A549 (cell line): ENCODE measurements at regions not wholly inside any gene's neighbourhood (a gene's known extent, or its start where the extent isn't known, plus 50 kb on each side); places are given as distances from the start of the nearest gene placed in this dataset.

Experiments used
- ATAC-seq, 2 experiments: fragments of 200-7000 bp in 1 of 2; fragments of >200 bp in 1 of 2; cut with Nextera tagmentation in 1 of 2; cut with Tn5 transposase in 1 of 2; 3 replicates each; pipeline versions ENCODE4 v1.8.0 to v1.9.1; 2018 to 2020; ENCODE audit warnings: mild to moderate bottlenecking in 1 of 2, moderate library complexity in 1 of 2
- CTCF ChIA-PET: fragments of 300-600 bp; sonication (Branson Sonifier 250); formaldehyde crosslinking; extraction: SDS; loops from one replicate; lab custom pipeline; 2021; ENCODE audit warnings: antibody characterized with exemption, inconsistent platforms; lab: Yijun Ruan, JAX
- POLR2A ChIA-PET: fragments of 350-600 bp; formaldehyde crosslinking; extraction: SDS; loops from one replicate; lab custom pipeline; 2021; ENCODE audit warnings: antibody characterized with exemption, inconsistent platforms; lab: Yijun Ruan, JAX
- DNase-seq, 2 experiments: peaks; one replicate each; pipeline versions ENCODE4 v3.0.0 to v3.0.0-alpha.2; 2011 to 2016; ENCODE audit warnings: low read depth in 1 of 2, low spot score in 1 of 2
- FAIRE-seq: peaks from 2 replicates; lab custom pipeline; 2011; peaks lifted over from hg19 to GRCh38; lab: Jason Lieb, UNC
- H3K27ac ChIP-seq, 2 experiments: fragments of >200 bp; sonication (Bioruptor Twin); formaldehyde crosslinking; 3 replicates each; pipeline ENCODE4 v1.5.1; 2016 to 2017
- H3K4me1 ChIP-seq: fragments of >200 bp; sonication (Bioruptor Twin); formaldehyde crosslinking; 3 replicates; pipeline ENCODE4 v1.6.1; 2016
- H3K4me2 ChIP-seq: fragments of >200 bp; sonication (Bioruptor Twin); formaldehyde crosslinking; 3 replicates; pipeline ENCODE4 v1.6.1; 2016
- H3K4me3 ChIP-seq: fragments of >200 bp; sonication (Bioruptor Twin); formaldehyde crosslinking; 3 replicates; pipeline ENCODE4 v1.5.1; 2016
- H3K9me3 ChIP-seq: fragments of >200 bp; sonication (Bioruptor Twin); formaldehyde crosslinking; 3 replicates; pipeline ENCODE4 v1.6.1; 2016
- CBX2 ChIP-seq: fragments of 200-600 bp; sonication (generic); IDR thresholded peaks from 2 replicates; pipeline ENCODE4 v1.6.1; 2016; ENCODE audit warnings: low read depth, mild to moderate bottlenecking, borderline replicate concordance
- CEBPB ChIP-seq, 2 experiments: fragments of >200 bp in 1 of 2; sonication (Bioruptor Twin) in 1 of 2; formaldehyde crosslinking in 1 of 2; IDR thresholded peaks; 2 replicates each; pipeline ENCODE4 v1.6.1; 2012 to 2016
- CHD2 ChIP-seq: fragments of 150-350 bp; IDR thresholded peaks from 2 replicates; pipeline ENCODE4 v1.6.1; 2014; ENCODE audit warnings: low read length; ENCODE audit not compliant: partially characterized antibody
- EHMT2 ChIP-seq: fragments of 200-600 bp; sonication (generic); IDR thresholded peaks from 2 replicates; pipeline ENCODE4 v1.6.1; 2016; ENCODE audit warnings: antibody characterized with exemption, low read depth, mild to moderate bottlenecking, moderate library complexity
- EP300 ChIP-seq, 2 experiments: fragments of >200 bp; sonication (Bioruptor Twin); formaldehyde crosslinking; IDR thresholded peaks; 2 replicates in 1 of 2; 3 replicates in 1 of 2; pipeline ENCODE4 v1.6.1; 2016 to 2017
- GATA3 ChIP-seq: IDR thresholded peaks from 2 replicates; pipeline ENCODE4 v1.6.1; 2012; ENCODE audit warnings: borderline replicate concordance
- HDAC2 ChIP-seq: fragments of 200-600 bp; sonication (generic); IDR thresholded peaks from 2 replicates; pipeline ENCODE4 v1.6.1; 2016
- HOXA7 ChIP-seq: fragments of 250-450 bp; sonication (Bioruptor Pico); IDR thresholded peaks from 2 replicates; pipeline ENCODE4 v1.5.0; 2020; ENCODE audit warnings: mild to moderate bottlenecking, moderate library complexity
- KDM1A ChIP-seq: fragments of 200-600 bp; sonication (generic); IDR thresholded peaks from 2 replicates; pipeline ENCODE4 v1.6.1; 2016; ENCODE audit warnings: low read depth, mild to moderate bottlenecking
- KDM5A ChIP-seq: fragments of 200-600 bp; sonication (generic); IDR thresholded peaks from 2 replicates; pipeline ENCODE4 v1.6.1; 2016; ENCODE audit warnings: antibody characterized with exemption, mild to moderate bottlenecking
- MAFK ChIP-seq: fragments of 450-650 bp; IDR thresholded peaks from 2 replicates; pipeline ENCODE4 v1.6.1; 2014; ENCODE audit not compliant: partially characterized antibody
- NR3C1 ChIP-seq: fragments of >200 bp; sonication (Bioruptor Twin); formaldehyde crosslinking; IDR thresholded peaks from 3 replicates; pipeline ENCODE4 v1.6.1; 2017
- POLR2A ChIP-seq: IDR thresholded peaks from 2 replicates; pipeline ENCODE4 v1.6.1; 2012; ENCODE audit warnings: mild to moderate bottlenecking, low read length
- POLR2AphosphoS2 ChIP-seq: conservative IDR thresholded peaks from 2 replicates; pipeline ENCODE4 v1.6.1; 2012; ENCODE audit warnings: low read length, improper control_type of control experiment, inconsistent platforms
- RAD21 ChIP-seq, 2 experiments: fragments of >200 bp in 1 of 2; sonication (Bioruptor Twin) in 1 of 2; formaldehyde crosslinking in 1 of 2; IDR thresholded peaks in 1 of 2; conservative IDR thresholded peaks in 1 of 2; 2 replicates in 1 of 2; 3 replicates in 1 of 2; pipeline ENCODE4 v1.6.1; 2012 to 2018; ENCODE audit warnings: inconsistent platforms in 1 of 2
- RARB ChIP-seq: fragments of 250-450 bp; sonication (Bioruptor Pico); IDR thresholded peaks from 2 replicates; pipeline ENCODE4 v1.8.0; 2021; ENCODE audit warnings: mild to moderate bottlenecking, moderate library complexity
- RFX5 ChIP-seq: fragments of 450-650 bp; IDR thresholded peaks from 2 replicates; pipeline ENCODE4 v1.7.1; 2014; ENCODE audit warnings: antibody characterized with exemption, mild to moderate bottlenecking, moderate library complexity
- SMC3 ChIP-seq: fragments of >200 bp; sonication (Bioruptor Twin); formaldehyde crosslinking; IDR thresholded peaks from 3 replicates; pipeline ENCODE4 v1.6.1; 2018; ENCODE audit warnings: inconsistent platforms
- SREBF2 ChIP-seq: fragments of 450-650 bp; IDR thresholded peaks from 2 replicates; pipeline ENCODE4 v1.6.1; 2014; ENCODE audit warnings: mild to moderate bottlenecking, moderate library complexity
- ZFP36 ChIP-seq: fragments of 450-650 bp; IDR thresholded peaks from 2 replicates; pipeline ENCODE4 v1.6.1; 2014; ENCODE audit warnings: borderline replicate concordance; ENCODE audit not compliant: partially characterized antibody
- ZNF302 ChIP-seq: fragments of 250-450 bp; sonication (Bioruptor Pico); IDR thresholded peaks from 2 replicates; pipeline ENCODE4 v1.9.0; 2021; ENCODE audit warnings: inconsistent platforms, mild to moderate bottlenecking, moderate library complexity
- WGBS: methylation state at CpG from one replicate; pipeline ENCODE4 v1.1.6; 2017; ENCODE audit errors: missing lambda C conversion rate; 5-methylcytosine and 5-hydroxymethylcytosine counted together
- TF ChIP-seq, protein P1 (sequence below): fragments of 450-650 bp; IDR thresholded peaks from 2 replicates; pipeline ENCODE4 v1.6.1; 2014; ENCODE audit warnings: antibody characterized with exemption
- TF ChIP-seq, protein P2 (sequence below): IDR thresholded peaks from 2 replicates; pipeline ENCODE4 v1.6.1; 2012; ENCODE audit warnings: low read depth, borderline replicate concordance
- TF ChIP-seq, protein P3 (sequence below): IDR thresholded peaks from 2 replicates; pipeline ENCODE4 v1.6.1; 2012
- TF ChIP-seq, protein P4 (sequence below): fragments of 150-350 bp; IDR thresholded peaks from 2 replicates; pipeline ENCODE4 v1.6.1; 2014; ENCODE audit warnings: low read depth, mild to moderate bottlenecking, low read length
- TF ChIP-seq, protein P5 (sequence below): fragments of 250-450 bp; sonication (Bioruptor Pico); IDR thresholded peaks from 2 replicates; pipeline ENCODE4 v1.5.0; 2020; ENCODE audit warnings: low read depth, mild to moderate bottlenecking, moderate library complexity
- TF ChIP-seq, protein P6 (sequence below): fragments of 250-450 bp; sonication (Bioruptor Pico); IDR thresholded peaks from 2 replicates; pipeline ENCODE4 v1.5.0; 2021; ENCODE audit warnings: mild to moderate bottlenecking, moderate library complexity, borderline replicate concordance

DNA sequence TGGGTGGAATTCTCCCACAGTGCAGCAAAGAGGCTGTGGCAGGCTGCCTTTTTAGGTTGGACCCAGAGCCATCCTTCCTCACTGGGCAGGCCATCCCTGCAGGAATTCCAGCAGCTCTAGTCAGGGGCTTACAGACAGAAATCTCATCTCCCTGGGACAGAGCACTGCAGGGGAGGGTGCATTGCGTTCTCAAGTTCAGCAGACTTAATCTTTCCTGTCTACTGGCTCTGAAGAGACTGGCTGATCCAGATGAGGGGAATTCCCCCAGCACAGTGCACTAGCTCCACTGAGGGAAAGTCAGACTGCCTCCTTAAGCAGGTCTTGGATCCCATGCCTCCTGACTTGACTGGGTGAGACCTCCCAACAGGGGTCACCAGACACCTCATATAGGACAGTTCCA, 899.7 kb upstream of the VRK2 start:
- no peak overlapping the region for H3K4me3 ChIP-seq

DNA sequence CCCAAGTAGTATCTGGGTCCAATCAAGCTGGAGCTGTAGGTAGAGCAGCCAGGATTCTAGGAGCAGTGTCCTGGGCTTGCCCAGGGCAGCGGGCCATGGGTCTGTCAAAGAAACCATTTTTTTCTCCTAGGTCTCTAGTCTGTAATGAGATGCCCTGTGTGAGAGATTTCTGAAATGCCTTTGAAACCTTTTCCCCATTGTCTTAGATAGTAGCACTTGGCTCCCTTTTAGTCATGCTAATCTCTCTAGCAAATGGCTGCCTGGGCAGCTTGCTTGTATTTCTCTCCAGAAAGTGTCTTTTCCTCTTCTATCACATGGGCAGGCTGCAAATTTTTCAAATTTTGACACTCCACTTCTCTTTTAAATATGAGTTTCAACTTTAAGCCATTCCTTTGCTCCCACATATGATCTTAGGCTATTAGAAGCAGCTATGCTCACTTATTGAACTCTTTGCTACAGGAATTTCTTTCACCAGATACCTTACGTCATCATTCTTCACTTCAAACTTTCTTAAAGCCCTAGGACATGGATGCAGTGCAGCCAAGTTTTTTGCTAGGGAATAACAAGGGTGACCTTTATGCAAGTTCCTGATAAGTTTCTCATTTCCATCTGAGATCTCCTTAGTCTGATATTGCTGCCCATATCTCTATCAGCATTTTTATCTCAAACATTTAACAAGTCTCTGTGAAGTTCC, 890.2 kb upstream of the VRK2 start:
- Histone ChIP-seq H3K4me3 (no peak overlapping the region), H3K27ac (no peak overlapping the region), H3K4me2 (no peak overlapping the region), H3K4me1 (no peaks in the 10 kb centered on the region), H3K9me3 (no peaks in the 10 kb centered on the region)
- ATAC-seq: no peak
- POLR2A ChIA-PET: no interaction called here
- TF ChIP-seq CHD2 (no peak), RAD21 (conservative IDR thresholded peaks at IDR 0.05 in 1 of 2, IDR thresholded peaks at IDR 0.05 in 1 of 2) (no peak), ZNF302 (CRISPR knock-in tag) (no peak)
- CTCF ChIA-PET: no interaction called here
- 31% methylated on average over 2 of the region's 2 CpGs for WGBS
- DNase-seq: no peak
- FAIRE-seq: no peak

More for the DNA sequence above, 899.7 kb upstream of the VRK2 start:
- FAIRE-seq (no peak), DNase-seq (no peak), ATAC-seq (no peak)
- H3K4me2 ChIP-seq: no peak overlapping the region
- 14% methylated on average over 1 of the region's 1 CpG for WGBS
- H3K4me1 ChIP-seq: no peaks in the 10 kb centered on the region
- no peak overlapping the region for H3K27ac ChIP-seq
- POLR2A ChIA-PET: no interaction called here
- CTCF ChIA-PET: interaction anchor here (1.7 kb wide), 1 partner anchor 17 kb away, joined by 4 read pairs; no protein-coding TSS in a partner anchor
- H3K9me3 ChIP-seq: peaks cover 13% of the 10 kb centered on the region; the same call in 2 of the 3 replicates
- TF ChIP-seq MAFK: no peak

DNA sequence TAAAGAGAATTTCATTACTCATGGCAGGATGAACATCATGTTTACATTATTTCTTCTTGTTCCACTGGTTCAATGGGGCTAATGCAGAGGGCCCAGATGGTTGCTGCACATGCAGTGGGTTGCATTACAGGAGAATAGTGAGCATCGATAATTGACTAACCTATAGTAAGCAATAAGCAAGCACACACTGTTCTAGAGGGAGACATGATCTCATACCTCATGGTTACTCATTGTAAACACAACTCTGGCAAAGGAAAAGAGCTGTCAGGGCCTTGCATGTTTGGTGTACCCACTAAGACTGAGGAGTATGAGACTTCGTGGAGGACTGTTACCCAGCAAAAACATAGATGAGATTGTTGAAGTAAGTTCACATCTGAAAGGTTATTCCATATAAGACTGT, 885.6 kb upstream of the VRK2 start:
- WGBS: 6% methylated on average over 2 of the region's 2 CpGs
- POLR2A ChIA-PET: no interaction called here
- FAIRE-seq: no peak

DNA sequence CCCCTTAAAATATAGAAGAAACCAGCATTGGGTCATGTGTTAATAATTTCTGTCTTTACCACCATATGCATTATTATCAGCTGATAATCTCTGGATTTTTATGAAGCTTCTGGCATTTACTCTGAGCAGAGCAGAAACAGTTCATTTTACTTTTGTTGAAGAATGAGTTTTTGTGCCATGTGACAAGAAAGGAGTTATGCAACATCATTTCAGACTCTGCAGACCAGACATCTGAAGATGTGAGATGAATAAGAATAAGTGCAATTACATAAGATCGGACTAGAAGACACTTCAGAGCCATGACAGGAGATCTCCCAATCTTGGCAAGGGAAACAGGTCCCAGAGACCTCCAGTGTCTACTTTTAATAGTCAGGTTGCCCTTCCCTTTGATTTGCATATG, 869.4 kb upstream of the VRK2 start:
- ChIA-PET CTCF (no interaction called here), POLR2A (no interaction called here)
- Histone ChIP-seq H3K4me2 (no peak overlapping the region), H3K27ac (no peak overlapping the region), H3K4me3 (no peak overlapping the region), H3K4me1 (peaks cover 6% of the 10 kb centered on the region; the same call in 2 of the 3 replicates), H3K9me3 (no peaks in the 10 kb centered on the region)
- ATAC-seq (no peak), FAIRE-seq (no peak), DNase-seq (no peak)
- WGBS: 8% methylated on average over 1 of the region's 1 CpG
- no peak for TF ChIP-seq KDM1A
- TF ChIP-seq, protein P1, sequence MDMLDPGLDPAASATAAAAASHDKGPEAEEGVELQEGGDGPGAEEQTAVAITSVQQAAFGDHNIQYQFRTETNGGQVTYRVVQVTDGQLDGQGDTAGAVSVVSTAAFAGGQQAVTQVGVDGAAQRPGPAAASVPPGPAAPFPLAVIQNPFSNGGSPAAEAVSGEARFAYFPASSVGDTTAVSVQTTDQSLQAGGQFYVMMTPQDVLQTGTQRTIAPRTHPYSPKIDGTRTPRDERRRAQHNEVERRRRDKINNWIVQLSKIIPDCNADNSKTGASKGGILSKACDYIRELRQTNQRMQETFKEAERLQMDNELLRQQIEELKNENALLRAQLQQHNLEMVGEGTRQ: no peak
- TF ChIP-seq NR3C1: no peak
- TF ChIP-seq, protein P2, sequence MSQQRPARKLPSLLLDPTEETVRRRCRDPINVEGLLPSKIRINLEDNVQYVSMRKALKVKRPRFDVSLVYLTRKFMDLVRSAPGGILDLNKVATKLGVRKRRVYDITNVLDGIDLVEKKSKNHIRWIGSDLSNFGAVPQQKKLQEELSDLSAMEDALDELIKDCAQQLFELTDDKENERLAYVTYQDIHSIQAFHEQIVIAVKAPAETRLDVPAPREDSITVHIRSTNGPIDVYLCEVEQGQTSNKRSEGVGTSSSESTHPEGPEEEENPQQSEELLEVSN: no peak
- TF ChIP-seq, protein P3, sequence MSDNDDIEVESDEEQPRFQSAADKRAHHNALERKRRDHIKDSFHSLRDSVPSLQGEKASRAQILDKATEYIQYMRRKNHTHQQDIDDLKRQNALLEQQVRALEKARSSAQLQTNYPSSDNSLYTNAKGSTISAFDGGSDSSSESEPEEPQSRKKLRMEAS: no peak
- TF ChIP-seq HDAC2: no peak
- no peak for TF ChIP-seq KDM5A
- TF ChIP-seq, protein P4, sequence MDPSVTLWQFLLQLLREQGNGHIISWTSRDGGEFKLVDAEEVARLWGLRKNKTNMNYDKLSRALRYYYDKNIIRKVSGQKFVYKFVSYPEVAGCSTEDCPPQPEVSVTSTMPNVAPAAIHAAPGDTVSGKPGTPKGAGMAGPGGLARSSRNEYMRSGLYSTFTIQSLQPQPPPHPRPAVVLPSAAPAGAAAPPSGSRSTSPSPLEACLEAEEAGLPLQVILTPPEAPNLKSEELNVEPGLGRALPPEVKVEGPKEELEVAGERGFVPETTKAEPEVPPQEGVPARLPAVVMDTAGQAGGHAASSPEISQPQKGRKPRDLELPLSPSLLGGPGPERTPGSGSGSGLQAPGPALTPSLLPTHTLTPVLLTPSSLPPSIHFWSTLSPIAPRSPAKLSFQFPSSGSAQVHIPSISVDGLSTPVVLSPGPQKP: no peak
- no peak for TF ChIP-seq EHMT2
- no peak for TF ChIP-seq RARB

More for the DNA sequence above, 885.6 kb upstream of the VRK2 start:
- Histone ChIP-seq H3K4me1 (no peaks in the 10 kb centered on the region), H3K27ac (no peak overlapping the region; a peak in 1 of 6 replicates), H3K9me3 (no peaks in the 10 kb centered on the region), H3K4me3 (no peak overlapping the region), H3K4me2 (no peak overlapping the region)
- DNase-seq (no peak), ATAC-seq (0 out of 6 replicates have a peak, but pooled peaks of 1 of the 2 experiments have one; percentile 47)
- CTCF ChIA-PET: interaction anchor here (0.6 kb wide), 1 partner anchor 134 kb away, joined by 3 read pairs; no protein-coding TSS in a partner anchor
- TF ChIP-seq SMC3 (no peak), CBX2 (no peak), GATA3 (no peak), ZFP36 (no peak), MAFK (no peak), KDM1A (no peak), SREBF2 (no peak), POLR2A (no peak), CHD2 (no peak), HOXA7 (CRISPR knock-in tag) (no peak), EP300 (IDR thresholded peaks at IDR 0.05) (no peak), CEBPB (IDR thresholded peaks at IDR 0.05) (no peak), RFX5 (no peak), POLR2AphosphoS2 (no peak)
- TF ChIP-seq, protein P2: no peak
- TF ChIP-seq, protein P5, sequence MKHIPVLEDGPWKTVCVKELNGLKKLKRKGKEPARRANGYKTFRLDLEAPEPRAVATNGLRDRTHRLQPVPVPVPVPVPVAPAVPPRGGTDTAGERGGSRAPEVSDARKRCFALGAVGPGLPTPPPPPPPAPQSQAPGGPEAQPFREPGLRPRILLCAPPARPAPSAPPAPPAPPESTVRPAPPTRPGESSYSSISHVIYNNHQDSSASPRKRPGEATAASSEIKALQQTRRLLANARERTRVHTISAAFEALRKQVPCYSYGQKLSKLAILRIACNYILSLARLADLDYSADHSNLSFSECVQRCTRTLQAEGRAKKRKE (CRISPR knock-in tag): no peak
- TF ChIP-seq, protein P6, sequence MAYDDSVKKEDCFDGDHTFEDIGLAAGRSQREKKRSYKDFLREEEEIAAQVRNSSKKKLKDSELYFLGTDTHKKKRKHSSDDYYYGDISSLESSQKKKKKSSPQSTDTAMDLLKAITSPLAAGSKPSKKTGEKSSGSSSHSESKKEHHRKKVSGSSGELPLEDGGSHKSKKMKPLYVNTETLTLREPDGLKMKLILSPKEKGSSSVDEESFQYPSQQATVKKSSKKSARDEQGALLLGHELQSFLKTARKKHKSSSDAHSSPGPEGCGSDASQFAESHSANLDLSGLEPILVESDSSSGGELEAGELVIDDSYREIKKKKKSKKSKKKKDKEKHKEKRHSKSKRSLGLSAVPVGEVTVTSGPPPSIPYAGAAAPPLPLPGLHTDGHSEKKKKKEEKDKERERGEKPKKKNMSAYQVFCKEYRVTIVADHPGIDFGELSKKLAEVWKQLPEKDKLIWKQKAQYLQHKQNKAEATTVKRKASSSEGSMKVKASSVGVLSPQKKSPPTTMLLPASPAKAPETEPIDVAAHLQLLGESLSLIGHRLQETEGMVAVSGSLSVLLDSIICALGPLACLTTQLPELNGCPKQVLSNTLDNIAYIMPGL (CRISPR knock-in tag): no peak
